Ovary (tissue), 7 donors: ENCODE measurements at regions not wholly inside any gene's neighbourhood (a gene's known extent, or its start where the extent isn't known, plus 50 kb on each side); places are given as distances from the start of the nearest gene placed in this dataset.

Experiments used
- DNase-seq, 5 donors: peaks; one replicate each; pipeline ENCODE4 v3.0.0-alpha.2; 2019 to 2020
- H3K27ac ChIP-seq, 2 donors: fragments of 200-600 bp; one replicate each; pipeline versions ENCODE4 v1.5.1 to v1.8.0; 2019 to 2022
- H3K27me3 ChIP-seq: fragments of 200-600 bp; one replicate; pipeline ENCODE4 v1.8.0; 2022
- H3K36me3 ChIP-seq: fragments of 200-600 bp; sonication (generic); one replicate; pipeline ENCODE4 v1.5.1; 2019
- H3K4me1 ChIP-seq: one replicate; pipeline ENCODE4 v1.8.1; 2013; ENCODE audit warnings: mild to moderate bottlenecking, moderate library complexity; ENCODE audit not compliant: insufficient read depth
- H3K4me3 ChIP-seq: fragments of 200-600 bp; sonication (generic); one replicate; pipeline ENCODE4 v1.5.1; 2017
- H3K9me3 ChIP-seq, 2 donors: fragments of 200-600 bp in 1 of 2; sonication (generic) in 1 of 2; one replicate each; pipeline versions ENCODE4 v1.5.1 to v1.8.1; 2013 to 2019; ENCODE audit warnings: mild to moderate bottlenecking in 1 of 2, moderate library complexity in 1 of 2
- CTCF ChIP-seq, 3 donors: fragments of 450-650 bp in 2 of 3; fragments of 200-600 bp in 1 of 3; IDR thresholded peaks; one replicate each; pipeline versions ENCODE4 v1.5.1 to v1.8.0; 2016 to 2022; ENCODE audit warnings: antibody characterized with exemption in 3 of 3, mild to moderate bottlenecking in 1 of 3
- EP300 ChIP-seq: sonication (generic); formaldehyde crosslinking; IDR thresholded peaks from one replicate; pipeline ENCODE4 v1.6.1; 2017; ENCODE audit warnings: antibody characterized with exemption
- POLR2A ChIP-seq: fragments of 450-650 bp; IDR thresholded peaks from one replicate; pipeline ENCODE4 v1.6.1; 2017; ENCODE audit warnings: antibody characterized with exemption, mild to moderate bottlenecking, moderate library complexity
- WGBS, 3 donors: extraction: QIAGEN DNeasy Blood & Tissue Kit in 1 of 3; methylation state at CpG; one replicate each; pipeline versions ENCODE4 v1.1.5 to v1.1.7; 2013 to 2017; 5-methylcytosine and 5-hydroxymethylcytosine counted together
- intact Hi-C, 4 donors: fragments of 100-400 bp; cut with DNase I; formaldehyde crosslinking; loops; one replicate each; pipeline versions ENCODE4 v1.11.0 to v1.15.1; 2022 to 2023
- donor health status: DM: no; HTN: no; CAD: no; lungs with moderate emphysema.
- donor health status: DM: no; HTN: no; CAD: no.
- donor health status: Bipolar disorder and iron deficiency.
- donor health status: DM: no; HTN: no; CAD: no.
- donor health status: DM: yes; HTN: yes; CAD: no.

GRCh38 chr10:121357401-121357800 lies 240.8 kb downstream of the FGFR2 start:
- 70 to 77% (median 70%) methylated on average over 6 of the region's 6 CpGs for WGBS, 3 donors
- Histone ChIP-seq H3K4me3 (no peak overlapping the region), H3K36me3 (no peaks in the 10 kb centered on the region), H3K27ac (no peak overlapping the region), H3K9me3 (no peaks in the 10 kb centered on the region), H3K4me1 (no peaks in the 10 kb centered on the region), H3K27me3 (no peaks in the 10 kb centered on the region)
- TF ChIP-seq POLR2A (no peak), EP300 (no peak), CTCF (IDR thresholded peaks at IDR 0.05) (no peak)
- no peak for DNase-seq
- intact Hi-C loops = no loop called here

- no peak overlapping the region for H3K27ac ChIP-seq
- intact Hi-C loops = no loop called here
Measured at GRCh38 chr10:121362026-121362425, 236.2 kb downstream of the FGFR2 start.

GRCh38 chr10:121365566-121365965 lies 232.7 kb downstream of the FGFR2 start:
- intact Hi-C loops = no loop called here
- no peak for DNase-seq
- WGBS, 3 donors = 94 to 98% (median 96%) methylated on average over 27 to 29 of the region's 29 CpGs

More at GRCh38 chr10:121362026-121362425, 236.2 kb downstream of the FGFR2 start:
- Histone ChIP-seq H3K27me3 (no peaks in the 10 kb centered on the region), H3K9me3 (no peaks in the 10 kb centered on the region), H3K4me1 (no peaks in the 10 kb centered on the region), H3K36me3 (no peaks in the 10 kb centered on the region), H3K4me3 (no peak overlapping the region)
- DNase-seq = no peak
- WGBS, 3 donors = 89 to 93% (median 92%) methylated on average over 5 of the region's 5 CpGs
- no peak for TF ChIP-seq EP300
- no peak for TF ChIP-seq POLR2A
- TF ChIP-seq CTCF (IDR thresholded peaks at IDR 0.05) = no peak

GRCh38 chr10:121368347-121369025 lies 229.8 kb downstream of the FGFR2 start:
- Histone ChIP-seq H3K27ac (no peak overlapping the region), H3K27me3 (no peaks in the 10 kb centered on the region), H3K4me3 (no peak overlapping the region), H3K4me1 (no peaks in the 10 kb centered on the region), H3K36me3 (no peaks in the 10 kb centered on the region), H3K9me3 (no peaks in the 10 kb centered on the region)
- WGBS, 3 donors = 46 to 58% (median 48%) methylated on average over 9 of the region's 9 CpGs
- no peak for TF ChIP-seq CTCF (IDR thresholded peaks at IDR 0.05)
- intact Hi-C loops = no loop called here
- no peak for DNase-seq

More at GRCh38 chr10:121365566-121365965, 232.7 kb downstream of the FGFR2 start:
- no peak overlapping the region for H3K4me3 ChIP-seq
- no peak overlapping the region for H3K27ac ChIP-seq
- no peaks in the 10 kb centered on the region for H3K36me3 ChIP-seq
- no peaks in the 10 kb centered on the region for H3K4me1 ChIP-seq
- H3K9me3 ChIP-seq = no peaks in the 10 kb centered on the region
- no peaks in the 10 kb centered on the region for H3K27me3 ChIP-seq
- TF ChIP-seq EP300 = no peak
- no peak for TF ChIP-seq CTCF (IDR thresholded peaks at IDR 0.05)
- no peak for TF ChIP-seq POLR2A
